ENCODE measurements at regions not wholly inside any gene's neighbourhood (a gene's known extent, or its start where the extent isn't known, plus 50 kb on each side); places are given as distances from the start of the nearest gene placed in this dataset.

DNA sequence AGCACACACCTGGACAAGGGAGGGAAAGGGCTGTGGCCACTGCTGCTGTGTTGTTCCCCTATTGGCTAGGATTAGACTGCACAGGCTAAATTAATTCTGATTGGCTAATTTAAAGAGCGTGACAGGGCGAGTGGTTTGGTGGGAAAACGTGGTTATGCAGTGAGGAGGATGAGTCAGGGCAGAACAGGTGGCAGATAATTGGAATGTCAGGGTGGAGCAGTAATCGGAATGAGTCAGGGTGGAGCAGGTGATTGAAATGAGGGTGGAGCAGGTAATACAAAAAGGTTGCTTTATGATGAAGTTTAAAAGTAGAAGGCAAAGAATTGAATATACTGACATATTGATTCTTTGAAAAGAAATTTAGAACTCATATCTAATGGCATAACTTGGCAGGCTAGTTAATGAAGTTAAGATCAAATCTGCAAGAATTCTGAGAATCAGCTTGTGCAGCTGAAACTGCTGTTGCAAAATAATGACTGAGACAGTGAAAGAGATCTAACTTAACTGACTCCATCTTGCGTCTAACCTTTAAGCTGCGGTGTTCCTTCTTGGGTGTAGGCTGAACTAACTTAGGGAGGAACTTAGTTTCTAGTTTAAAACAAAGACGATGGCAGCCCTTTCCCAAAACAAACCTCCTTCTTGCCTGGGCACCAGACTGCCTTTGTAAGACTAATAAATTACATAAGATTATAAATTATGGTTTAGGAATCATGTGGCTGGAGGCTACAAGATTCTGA is 174.3 kb downstream of the UTP18 start:
- TF ChIP-seq, protein P1, sequence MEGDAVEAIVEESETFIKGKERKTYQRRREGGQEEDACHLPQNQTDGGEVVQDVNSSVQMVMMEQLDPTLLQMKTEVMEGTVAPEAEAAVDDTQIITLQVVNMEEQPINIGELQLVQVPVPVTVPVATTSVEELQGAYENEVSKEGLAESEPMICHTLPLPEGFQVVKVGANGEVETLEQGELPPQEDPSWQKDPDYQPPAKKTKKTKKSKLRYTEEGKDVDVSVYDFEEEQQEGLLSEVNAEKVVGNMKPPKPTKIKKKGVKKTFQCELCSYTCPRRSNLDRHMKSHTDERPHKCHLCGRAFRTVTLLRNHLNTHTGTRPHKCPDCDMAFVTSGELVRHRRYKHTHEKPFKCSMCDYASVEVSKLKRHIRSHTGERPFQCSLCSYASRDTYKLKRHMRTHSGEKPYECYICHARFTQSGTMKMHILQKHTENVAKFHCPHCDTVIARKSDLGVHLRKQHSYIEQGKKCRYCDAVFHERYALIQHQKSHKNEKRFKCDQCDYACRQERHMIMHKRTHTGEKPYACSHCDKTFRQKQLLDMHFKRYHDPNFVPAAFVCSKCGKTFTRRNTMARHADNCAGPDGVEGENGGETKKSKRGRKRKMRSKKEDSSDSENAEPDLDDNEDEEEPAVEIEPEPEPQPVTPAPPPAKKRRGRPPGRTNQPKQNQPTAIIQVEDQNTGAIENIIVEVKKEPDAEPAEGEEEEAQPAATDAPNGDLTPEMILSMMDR (IDR thresholded peaks at IDR 0.05), result no peak

DNA sequence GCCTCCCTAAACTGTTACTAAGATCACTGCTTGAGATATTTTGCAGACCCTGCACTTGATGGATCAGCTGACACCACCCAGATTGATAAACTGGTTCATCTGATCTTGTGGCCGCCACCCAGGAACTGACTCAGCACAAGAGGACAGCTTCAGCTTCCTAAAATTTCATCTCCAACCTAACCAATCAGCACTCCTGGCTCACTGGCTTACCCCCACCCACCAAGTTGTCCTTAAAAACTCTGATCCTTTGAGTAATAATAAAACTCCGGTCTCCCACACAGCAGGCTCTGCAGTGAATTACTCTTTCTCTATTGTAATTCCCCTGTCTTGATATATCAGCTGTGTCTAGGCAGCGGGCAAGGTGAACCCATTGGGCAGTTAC is 174.8 kb downstream of the UTP18 start:
- TF ChIP-seq, protein P1 (IDR thresholded peaks at IDR 0.05), result no peak
- DNase-seq (ENCODE audit: low spot score), result no peak
- ATAC-seq (ENCODE audit: low FRiP score), result no peak

More for the DNA sequence above, 174.3 kb downstream of the UTP18 start:
- DNase-seq (ENCODE audit: low spot score) (no peak), ATAC-seq (ENCODE audit: low FRiP score) (no peak)

DNA sequence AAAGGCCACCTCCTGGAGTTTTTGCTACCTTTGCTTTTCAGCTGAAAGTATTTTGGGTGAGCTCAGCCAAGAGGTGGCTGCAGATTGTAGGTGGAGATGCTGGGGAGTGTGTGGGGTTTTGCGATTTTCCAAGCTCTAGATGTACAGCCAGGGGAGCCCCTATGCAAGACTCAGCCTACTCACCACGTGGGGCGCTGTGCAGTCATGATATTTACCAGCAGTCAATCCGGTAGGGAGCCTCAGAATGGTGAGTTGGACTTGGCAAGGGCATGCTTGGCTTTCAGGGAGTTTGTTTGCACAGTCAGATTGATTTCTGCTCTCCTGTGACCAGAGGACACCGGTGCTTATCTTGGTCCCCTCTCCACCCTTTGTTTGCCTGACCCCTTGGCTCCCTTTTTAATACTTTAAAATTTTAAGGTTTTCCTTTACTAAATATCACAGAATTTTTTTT is 175.3 kb downstream of the UTP18 start:
- ATAC-seq (ENCODE audit: low FRiP score) (no peak), DNase-seq (ENCODE audit: low spot score) (no peak)
- TF ChIP-seq, protein P1 (IDR thresholded peaks at IDR 0.05), result no peak

DNA sequence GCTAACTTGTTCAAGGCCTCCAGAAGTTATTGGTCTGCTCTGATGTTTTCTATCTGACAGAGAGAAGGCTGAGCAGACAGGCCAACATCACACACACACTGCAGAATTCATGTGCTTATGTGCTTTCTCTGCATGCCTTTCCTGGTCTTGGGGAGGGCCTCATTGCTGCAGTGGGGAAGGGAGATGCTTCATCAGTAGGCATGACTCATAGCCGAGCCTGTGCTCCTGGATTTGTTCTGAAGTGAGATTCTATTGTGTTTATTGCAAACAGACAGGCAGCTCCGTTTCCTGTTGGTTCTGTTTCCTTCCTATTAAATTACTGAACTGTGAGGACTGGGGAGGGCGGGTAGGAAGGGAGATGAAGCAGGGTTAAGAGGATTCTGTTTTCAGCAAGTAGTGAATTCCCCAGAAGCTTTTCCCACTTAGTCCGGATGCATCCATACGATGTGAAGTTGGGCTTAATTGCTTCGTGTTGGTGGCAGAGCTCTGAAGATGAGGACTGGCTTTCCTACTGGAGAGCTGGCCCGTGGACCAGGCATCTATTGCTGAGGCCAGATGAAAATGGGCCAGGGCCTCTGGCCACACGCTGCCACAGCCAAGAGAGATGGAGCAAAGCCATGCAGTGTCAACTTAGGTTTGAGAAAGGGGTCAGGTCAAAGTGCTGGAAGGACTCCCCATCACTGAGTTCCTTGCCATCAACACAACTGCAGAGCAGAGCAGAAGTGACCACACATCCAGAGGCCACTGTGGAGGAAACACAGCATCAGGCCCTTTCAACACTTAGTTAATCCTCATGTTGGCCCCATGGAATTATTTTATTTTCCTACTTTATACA is 179.3 kb downstream of the UTP18 start:
- DNase-seq (ENCODE audit: low spot score) (no peak), ATAC-seq (ENCODE audit: low FRiP score) (no peak)
- TF ChIP-seq, protein P1 (IDR thresholded peaks at IDR 0.05), result no peak

DNA sequence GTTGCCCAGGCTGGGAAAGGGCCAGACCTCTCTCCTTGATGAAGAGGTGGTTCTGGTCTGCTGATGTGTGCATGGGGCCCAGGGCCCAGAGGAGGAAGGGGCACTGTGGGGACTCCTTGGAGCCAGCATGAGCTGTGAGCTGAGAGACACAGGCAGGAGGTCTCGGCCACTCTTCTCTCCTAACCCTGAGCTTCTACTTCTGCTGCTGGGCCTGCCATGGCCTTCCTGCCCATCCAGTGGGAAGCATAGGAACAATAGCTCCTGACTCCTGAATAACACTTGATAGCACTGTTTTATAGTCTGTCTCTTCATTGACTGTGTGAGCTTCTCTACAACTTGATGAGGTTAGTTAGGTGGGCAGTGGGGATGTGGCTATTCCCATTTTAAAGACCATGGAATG is 181.1 kb downstream of the UTP18 start:
- ATAC-seq (ENCODE audit: low FRiP score), result no peak

DNA sequence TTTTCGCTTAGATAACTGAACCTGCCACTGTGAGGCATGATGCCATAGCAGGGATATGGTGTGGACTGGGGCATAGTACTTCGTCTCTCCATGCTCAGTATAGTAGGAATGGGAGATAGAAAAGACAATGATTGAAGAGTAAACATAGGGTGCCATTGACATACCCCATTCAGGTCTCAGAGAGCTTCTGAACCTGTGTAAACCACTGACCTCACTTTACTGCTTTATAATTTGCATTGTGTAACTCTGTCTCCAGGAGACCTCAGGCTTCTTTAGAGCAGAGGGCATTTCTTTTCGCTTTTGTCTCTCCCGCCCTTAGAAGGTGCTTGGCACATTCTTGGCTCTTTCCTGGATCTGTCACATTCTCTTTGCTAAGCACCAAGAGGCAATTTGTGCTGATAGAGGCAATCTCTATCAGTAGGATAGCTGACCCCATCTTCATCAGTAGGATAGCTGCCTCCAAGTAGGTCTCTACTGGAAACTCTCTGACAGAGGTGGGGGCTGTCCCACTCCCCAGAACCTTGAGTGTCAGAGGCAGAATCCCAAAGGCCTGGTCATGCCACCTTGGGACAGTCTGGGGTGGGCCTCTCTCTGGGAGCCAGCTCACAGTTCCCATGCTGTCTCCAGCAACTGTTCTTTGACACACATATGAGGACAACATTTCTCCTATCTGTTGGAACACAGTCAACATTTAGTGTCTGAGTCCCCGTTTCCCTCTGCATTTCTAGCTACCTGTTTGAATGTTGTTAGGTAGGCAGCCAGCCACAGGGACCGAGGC is 181.9 kb downstream of the UTP18 start:
- no peak for ATAC-seq (ENCODE audit: low FRiP score)
- TF ChIP-seq, protein P1 (IDR thresholded peaks at IDR 0.05), result no peak
- DNase-seq (ENCODE audit: low spot score), result no peak

More for the DNA sequence above, 181.1 kb downstream of the UTP18 start:
- TF ChIP-seq, protein P1 (IDR thresholded peaks at IDR 0.05), result no peak
- DNase-seq (ENCODE audit: low spot score), result no peak
